SK-N-SH treated with all-trans-retinoic acid at 6 μM for 48 hours (cell line): ENCODE measurements at regions not wholly inside any gene's neighbourhood (a gene's known extent, or its start where the extent isn't known, plus 50 kb on each side); places are given as distances from the start of the nearest gene placed in this dataset.

Experiments used
- ATAC-seq: fragments of 200-7000 bp; cut with Tn5 transposase; 3 replicates; pipeline ENCODE4 v1.9.1; 2020; ENCODE audit warnings: mild to moderate bottlenecking, moderate library complexity
- ARNTL ChIP-seq: fragments of 450-650 bp; formaldehyde crosslinking; IDR thresholded peaks from 2 replicates; pipeline ENCODE4 v1.5.0; 2020; ENCODE audit warnings: low read depth, mild to moderate bottlenecking, moderate library complexity, borderline replicate concordance
- BACH2 ChIP-seq: fragments of 250-450 bp; sonication (Bioruptor Pico); IDR thresholded peaks from 2 replicates; pipeline ENCODE4 v1.9.0; 2021; ENCODE audit warnings: mild to moderate bottlenecking, borderline replicate concordance
- CREB5 ChIP-seq: fragments of 250-450 bp; sonication (Bioruptor Pico); IDR thresholded peaks from 2 replicates; pipeline ENCODE4 v1.5.1; 2020; ENCODE audit warnings: low read depth, mild to moderate bottlenecking, moderate library complexity
- CSDC2 ChIP-seq: fragments of 250-450 bp; sonication (Bioruptor Pico); IDR thresholded peaks from 2 replicates; pipeline ENCODE4 v1.5.0; 2020; ENCODE audit warnings: mild to moderate bottlenecking, moderate library complexity
- ESRRG ChIP-seq: fragments of 250-450 bp; sonication (Bioruptor Pico); IDR thresholded peaks from 2 replicates; pipeline ENCODE4 v1.6.1; 2021; ENCODE audit warnings: mild to moderate bottlenecking
- GLIS3 ChIP-seq: fragments of 250-450 bp; sonication (Bioruptor Pico); IDR thresholded peaks from 2 replicates; pipeline ENCODE4 v1.5.0; 2020; ENCODE audit warnings: mild to moderate bottlenecking, moderate library complexity
- ISL1 ChIP-seq: fragments of 250-450 bp; sonication (Bioruptor Pico); IDR thresholded peaks from 2 replicates; pipeline ENCODE4 v2.1.2; 2022; ENCODE audit warnings: mild to moderate bottlenecking, moderate library complexity
- OSR1 ChIP-seq: fragments of 250-450 bp; sonication (Bioruptor Pico); IDR thresholded peaks from 2 replicates; pipeline ENCODE4 v1.8.0; 2022; ENCODE audit warnings: moderate library complexity, mild to moderate bottlenecking, inconsistent platforms
- POU6F1 ChIP-seq: fragments of 250-450 bp; sonication (Bioruptor Pico); IDR thresholded peaks from 2 replicates; pipeline ENCODE4 v1.8.0; 2021; ENCODE audit warnings: low read depth, mild to moderate bottlenecking, moderate library complexity, borderline replicate concordance
- PPARA ChIP-seq: fragments of 250-450 bp; sonication (Bioruptor Pico); IDR thresholded peaks from 2 replicates; pipeline ENCODE4 v1.5.0; 2020; ENCODE audit warnings: mild to moderate bottlenecking, borderline replicate concordance
- RARB ChIP-seq: fragments of 250-450 bp; sonication (Bioruptor Pico); IDR thresholded peaks from 2 replicates; pipeline ENCODE4 v1.8.0; 2021; ENCODE audit warnings: mild to moderate bottlenecking, moderate library complexity
- SNAI2 ChIP-seq: fragments of 250-450 bp; sonication (Bioruptor Pico); IDR thresholded peaks from 2 replicates; pipeline ENCODE4 v1.5.0; 2020; ENCODE audit warnings: mild to moderate bottlenecking, moderate library complexity
- TCF4 ChIP-seq: fragments of 250-450 bp; sonication (Bioruptor Pico); IDR thresholded peaks from 2 replicates; pipeline ENCODE4 v1.8.0; 2021; ENCODE audit warnings: mild to moderate bottlenecking, moderate library complexity, borderline replicate concordance
- TOX ChIP-seq: fragments of 250-450 bp; sonication (Bioruptor Pico); IDR thresholded peaks from 2 replicates; pipeline ENCODE4 v1.8.0; 2021; ENCODE audit warnings: mild to moderate bottlenecking, moderate library complexity, borderline replicate concordance
- TSHZ2 ChIP-seq: fragments of 250-450 bp; sonication (Bioruptor Pico); IDR thresholded peaks from 2 replicates; pipeline ENCODE4 v1.5.0; 2020; ENCODE audit warnings: mild to moderate bottlenecking, moderate library complexity
- ZC3H10 ChIP-seq: fragments of 250-450 bp; sonication (Bioruptor Pico); IDR thresholded peaks from 2 replicates; pipeline ENCODE4 v1.5.1; 2021; ENCODE audit warnings: mild to moderate bottlenecking, moderate library complexity
- ZFP3 ChIP-seq: fragments of 250-450 bp; sonication (Bioruptor Pico); IDR thresholded peaks from 2 replicates; pipeline ENCODE4 v1.5.0; 2020; ENCODE audit warnings: mild to moderate bottlenecking, moderate library complexity
- ZFP30 ChIP-seq: fragments of 450-650 bp; formaldehyde crosslinking; IDR thresholded peaks from 2 replicates; pipeline ENCODE4 v1.5.0; 2022; ENCODE audit warnings: mild to moderate bottlenecking, moderate library complexity
- ZNF565 ChIP-seq: fragments of 450-650 bp; formaldehyde crosslinking; conservative IDR thresholded peaks from 2 replicates; pipeline ENCODE4 v1.5.0; 2020; ENCODE audit warnings: low read depth, mild to moderate bottlenecking, moderate library complexity
- ZNF70 ChIP-seq: fragments of 450-650 bp; formaldehyde crosslinking; IDR thresholded peaks from 2 replicates; pipeline ENCODE4 v1.5.0; 2020; ENCODE audit warnings: mild to moderate bottlenecking, moderate library complexity
- ZNF8 ChIP-seq: fragments of 450-650 bp; formaldehyde crosslinking; IDR thresholded peaks from 2 replicates; pipeline ENCODE4 v1.5.0; 2020; ENCODE audit warnings: mild to moderate bottlenecking, moderate library complexity
- TF ChIP-seq, protein P1 (sequence below): fragments of 250-450 bp; sonication (Bioruptor Pico); IDR thresholded peaks from 2 replicates; pipeline ENCODE4 v1.8.0; 2020; ENCODE audit warnings: mild to moderate bottlenecking, moderate library complexity, borderline replicate concordance
- TF ChIP-seq, protein P2 (sequence below): fragments of 250-450 bp; sonication (Bioruptor Pico); IDR thresholded peaks from 2 replicates; pipeline ENCODE4 v1.5.1; 2021; ENCODE audit warnings: mild to moderate bottlenecking, moderate library complexity

GRCh38 chr5:57581772-57582171 lies 99.2 kb upstream of the ACTBL2 start:
- no peak for ATAC-seq

GRCh38 chr5:57581222-57581621 lies 98.6 kb upstream of the ACTBL2 start:
- TF ChIP-seq ESRRG (CRISPR knock-in tag) (no peak), ISL1 (CRISPR knock-in tag) (no peak)
- TF ChIP-seq, protein P1, sequence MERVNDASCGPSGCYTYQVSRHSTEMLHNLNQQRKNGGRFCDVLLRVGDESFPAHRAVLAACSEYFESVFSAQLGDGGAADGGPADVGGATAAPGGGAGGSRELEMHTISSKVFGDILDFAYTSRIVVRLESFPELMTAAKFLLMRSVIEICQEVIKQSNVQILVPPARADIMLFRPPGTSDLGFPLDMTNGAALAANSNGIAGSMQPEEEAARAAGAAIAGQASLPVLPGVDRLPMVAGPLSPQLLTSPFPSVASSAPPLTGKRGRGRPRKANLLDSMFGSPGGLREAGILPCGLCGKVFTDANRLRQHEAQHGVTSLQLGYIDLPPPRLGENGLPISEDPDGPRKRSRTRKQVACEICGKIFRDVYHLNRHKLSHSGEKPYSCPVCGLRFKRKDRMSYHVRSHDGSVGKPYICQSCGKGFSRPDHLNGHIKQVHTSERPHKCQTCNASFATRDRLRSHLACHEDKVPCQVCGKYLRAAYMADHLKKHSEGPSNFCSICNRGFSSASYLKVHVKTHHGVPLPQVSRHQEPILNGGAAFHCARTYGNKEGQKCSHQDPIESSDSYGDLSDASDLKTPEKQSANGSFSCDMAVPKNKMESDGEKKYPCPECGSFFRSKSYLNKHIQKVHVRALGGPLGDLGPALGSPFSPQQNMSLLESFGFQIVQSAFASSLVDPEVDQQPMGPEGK (CRISPR knock-in tag): no peak
- ATAC-seq: no peak

More at GRCh38 chr5:57581772-57582171, 99.2 kb upstream of the ACTBL2 start:
- TF ChIP-seq ISL1 (CRISPR knock-in tag) (no peak), RARB (no peak), TSHZ2 (CRISPR knock-in tag) (no peak), ESRRG (CRISPR knock-in tag) (no peak), ZFP30 (no peak), ZNF8 (no peak), ZFP3 (CRISPR knock-in tag) (no peak), TOX (CRISPR knock-in tag) (no peak), ARNTL (CRISPR knock-in tag) (no peak), CREB5 (CRISPR knock-in tag) (no peak), ZNF565 (CRISPR knock-in tag) (no peak), SNAI2 (CRISPR knock-in tag) (no peak), CSDC2 (CRISPR knock-in tag) (no peak), ZC3H10 (CRISPR knock-in tag) (no peak), BACH2 (no peak), TCF4 (no peak), ZNF70 (CRISPR knock-in tag) (no peak), PPARA (CRISPR knock-in tag) (no peak)
- TF ChIP-seq, protein P2, sequence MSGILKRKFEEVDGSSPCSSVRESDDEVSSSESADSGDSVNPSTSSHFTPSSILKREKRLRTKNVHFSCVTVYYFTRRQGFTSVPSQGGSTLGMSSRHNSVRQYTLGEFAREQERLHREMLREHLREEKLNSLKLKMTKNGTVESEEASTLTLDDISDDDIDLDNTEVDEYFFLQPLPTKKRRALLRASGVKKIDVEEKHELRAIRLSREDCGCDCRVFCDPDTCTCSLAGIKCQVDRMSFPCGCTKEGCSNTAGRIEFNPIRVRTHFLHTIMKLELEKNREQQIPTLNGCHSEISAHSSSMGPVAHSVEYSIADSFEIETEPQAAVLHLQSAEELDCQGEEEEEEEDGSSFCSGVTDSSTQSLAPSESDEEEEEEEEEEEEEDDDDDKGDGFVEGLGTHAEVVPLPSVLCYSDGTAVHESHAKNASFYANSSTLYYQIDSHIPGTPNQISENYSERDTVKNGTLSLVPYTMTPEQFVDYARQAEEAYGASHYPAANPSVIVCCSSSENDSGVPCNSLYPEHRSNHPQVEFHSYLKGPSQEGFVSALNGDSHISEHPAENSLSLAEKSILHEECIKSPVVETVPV (CRISPR knock-in tag): no peak

GRCh38 chr5:57577432-57578175 lies 95.0 kb upstream of the ACTBL2 start:
- TF ChIP-seq BACH2 (no peak), OSR1 (CRISPR knock-in tag) (no peak), RARB (no peak), ZFP30 (no peak), PPARA (CRISPR knock-in tag) (no peak), ARNTL (CRISPR knock-in tag) (no peak), ISL1 (CRISPR knock-in tag) (no peak), ZFP3 (CRISPR knock-in tag) (no peak), ZNF70 (CRISPR knock-in tag) (no peak), ESRRG (CRISPR knock-in tag) (no peak), SNAI2 (CRISPR knock-in tag) (no peak), CSDC2 (CRISPR knock-in tag) (no peak)
- ATAC-seq: no peak

GRCh38 chr5:57576317-57576716 lies 93.7 kb upstream of the ACTBL2 start:
- no peak for ATAC-seq
- TF ChIP-seq TOX (CRISPR knock-in tag) (no peak), CSDC2 (CRISPR knock-in tag) (no peak), GLIS3 (CRISPR knock-in tag) (no peak), BACH2 (no peak), TCF4 (no peak), CREB5 (CRISPR knock-in tag) (no peak), ZFP3 (CRISPR knock-in tag) (no peak), ZNF70 (CRISPR knock-in tag) (no peak), POU6F1 (no peak)
- TF ChIP-seq, protein P1 (CRISPR knock-in tag): no peak
